Fibroblast of the aortic adventitia (primary cell): ENCODE measurements at regions not wholly inside any gene's neighbourhood (a gene's known extent, or its start where the extent isn't known, plus 50 kb on each side); places are given as distances from the start of the nearest gene placed in this dataset.
A peak's percentile ranks its signal among the peaks of the same experiment; 100 is the strongest.

ENCODE experiments used
- DNase-seq: peaks from one replicate; pipeline ENCODE4 v3.0.0-alpha.2; 2010; ENCODE audit warnings: low read depth
- H3K4me3 ChIP-seq: 2 replicates; pipeline ENCODE4 v1.5.1; 2011; ENCODE audit warnings: low read depth, mild to moderate bottlenecking, control low read depth, low read length, moderate library complexity
- TF ChIP-seq, protein P1 (sequence below): IDR thresholded peaks from 2 replicates; pipeline ENCODE4 v1.5.1; 2011; ENCODE audit warnings: mild to moderate bottlenecking, low read length, control low read depth, inconsistent platforms; ENCODE audit not compliant: insufficient read depth

DNA sequence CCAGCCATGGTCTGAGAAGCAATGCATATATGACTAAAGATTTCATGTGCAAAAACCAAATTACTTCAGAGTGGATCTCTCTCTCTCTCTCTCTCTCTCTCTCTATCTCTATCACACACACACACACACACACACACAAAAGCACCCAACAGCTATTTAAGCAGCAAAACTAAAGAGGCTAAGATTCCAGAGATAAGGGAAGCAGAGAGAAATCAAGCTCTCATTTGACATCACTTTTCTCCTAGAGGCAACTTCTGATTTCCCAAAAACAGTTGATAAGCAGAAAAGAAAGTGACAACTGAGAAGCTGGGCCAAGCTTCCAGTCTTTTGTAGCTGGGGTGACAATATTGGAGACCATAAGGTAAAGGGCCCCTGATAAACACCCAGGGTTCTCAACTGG is 526.0 kb upstream of the NR2F2 start:
- TF ChIP-seq, protein P1, sequence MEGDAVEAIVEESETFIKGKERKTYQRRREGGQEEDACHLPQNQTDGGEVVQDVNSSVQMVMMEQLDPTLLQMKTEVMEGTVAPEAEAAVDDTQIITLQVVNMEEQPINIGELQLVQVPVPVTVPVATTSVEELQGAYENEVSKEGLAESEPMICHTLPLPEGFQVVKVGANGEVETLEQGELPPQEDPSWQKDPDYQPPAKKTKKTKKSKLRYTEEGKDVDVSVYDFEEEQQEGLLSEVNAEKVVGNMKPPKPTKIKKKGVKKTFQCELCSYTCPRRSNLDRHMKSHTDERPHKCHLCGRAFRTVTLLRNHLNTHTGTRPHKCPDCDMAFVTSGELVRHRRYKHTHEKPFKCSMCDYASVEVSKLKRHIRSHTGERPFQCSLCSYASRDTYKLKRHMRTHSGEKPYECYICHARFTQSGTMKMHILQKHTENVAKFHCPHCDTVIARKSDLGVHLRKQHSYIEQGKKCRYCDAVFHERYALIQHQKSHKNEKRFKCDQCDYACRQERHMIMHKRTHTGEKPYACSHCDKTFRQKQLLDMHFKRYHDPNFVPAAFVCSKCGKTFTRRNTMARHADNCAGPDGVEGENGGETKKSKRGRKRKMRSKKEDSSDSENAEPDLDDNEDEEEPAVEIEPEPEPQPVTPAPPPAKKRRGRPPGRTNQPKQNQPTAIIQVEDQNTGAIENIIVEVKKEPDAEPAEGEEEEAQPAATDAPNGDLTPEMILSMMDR, result no peak
- no peak overlapping the region for H3K4me3 ChIP-seq
- DNase-seq, result no peak

DNA sequence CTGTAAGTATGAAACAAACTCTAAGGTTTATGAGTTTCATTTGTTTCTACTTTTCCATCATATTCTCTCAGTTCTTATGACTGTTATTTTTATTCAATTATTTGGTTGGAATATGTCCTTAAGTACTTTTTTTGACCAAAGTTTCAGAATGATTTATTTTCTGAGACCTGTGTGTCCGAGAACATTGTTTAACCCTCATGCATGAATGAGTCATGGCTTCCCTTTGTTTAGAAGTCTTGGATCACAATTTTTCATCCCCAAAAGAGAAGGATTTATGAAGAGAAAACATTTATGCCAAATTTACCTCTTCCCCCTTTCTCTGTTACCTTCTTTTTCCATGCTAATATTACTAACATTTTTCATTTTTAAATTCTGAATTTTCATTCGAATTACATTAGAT is 518.0 kb upstream of the NR2F2 start:
- TF ChIP-seq, protein P1, result no peak
- peak; percentile 68 for DNase-seq
- H3K4me3 ChIP-seq, result no peak overlapping the region

DNA sequence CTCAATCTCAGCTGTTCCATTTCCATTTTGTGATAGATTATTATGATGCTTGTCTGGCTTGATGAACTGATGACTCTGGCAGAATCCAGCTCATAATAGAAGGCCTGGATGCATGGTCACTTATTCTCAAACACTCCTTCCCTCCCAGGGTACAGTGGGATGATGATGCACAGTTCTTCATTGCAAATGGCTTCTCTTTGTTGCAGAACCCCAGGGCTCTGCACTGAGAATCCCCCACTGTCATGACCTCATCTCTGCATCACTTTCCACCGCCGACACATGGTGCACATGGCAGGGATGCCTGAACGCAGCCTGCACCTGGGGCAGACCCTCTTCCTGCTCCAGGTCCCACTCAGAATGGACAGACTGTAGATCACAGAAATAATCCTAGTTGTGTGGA is 515.6 kb upstream of the NR2F2 start:
- H3K4me3 ChIP-seq, result no peak overlapping the region
- TF ChIP-seq, protein P1, result no peak

DNA sequence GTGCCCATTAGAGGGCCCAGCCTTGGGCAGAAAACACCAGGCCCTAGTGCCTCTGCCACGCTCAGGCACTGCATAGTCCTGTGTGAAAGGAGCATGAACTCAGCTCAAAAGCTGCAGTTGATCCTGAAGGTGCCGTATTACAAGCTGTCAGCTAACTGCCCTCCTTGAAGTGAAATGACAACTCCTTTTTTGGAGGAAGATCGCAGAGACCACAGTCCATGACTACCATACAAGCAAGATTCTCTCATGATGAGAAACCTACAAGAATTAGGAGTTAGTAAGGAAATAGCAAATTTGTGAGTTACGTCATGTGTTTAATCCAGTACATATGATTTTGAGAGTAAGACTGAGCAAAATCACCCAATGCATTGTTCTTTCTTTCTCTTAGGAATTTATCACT is 513.9 kb upstream of the NR2F2 start:
- H3K4me3 ChIP-seq, result no peak overlapping the region
- DNase-seq, result no peak
- TF ChIP-seq, protein P1, result no peak

More for the DNA sequence above, 515.6 kb upstream of the NR2F2 start:
- DNase-seq, result no peak

DNA sequence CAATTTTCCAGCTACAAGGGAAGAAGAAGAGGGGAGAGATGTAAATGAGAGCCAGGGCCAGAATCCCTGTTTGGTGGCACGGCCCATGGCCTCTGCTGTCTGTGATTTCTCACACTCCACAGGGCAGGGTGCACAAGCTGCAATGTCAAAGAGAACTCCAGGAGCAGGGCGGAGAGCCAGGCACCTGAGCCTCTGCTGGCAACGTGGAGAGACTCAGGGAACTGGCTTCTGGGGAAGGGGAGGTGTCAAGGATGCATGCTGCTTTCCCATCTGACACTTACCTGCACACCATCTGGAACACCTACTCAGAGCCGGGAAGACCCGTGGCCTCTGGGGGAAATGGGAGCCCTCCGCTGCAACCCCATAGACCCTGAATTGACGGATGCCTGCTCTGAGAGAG is 507.5 kb upstream of the NR2F2 start:
- no peak overlapping the region for H3K4me3 ChIP-seq
- no peak for DNase-seq
- TF ChIP-seq, protein P1, result no peak

DNA sequence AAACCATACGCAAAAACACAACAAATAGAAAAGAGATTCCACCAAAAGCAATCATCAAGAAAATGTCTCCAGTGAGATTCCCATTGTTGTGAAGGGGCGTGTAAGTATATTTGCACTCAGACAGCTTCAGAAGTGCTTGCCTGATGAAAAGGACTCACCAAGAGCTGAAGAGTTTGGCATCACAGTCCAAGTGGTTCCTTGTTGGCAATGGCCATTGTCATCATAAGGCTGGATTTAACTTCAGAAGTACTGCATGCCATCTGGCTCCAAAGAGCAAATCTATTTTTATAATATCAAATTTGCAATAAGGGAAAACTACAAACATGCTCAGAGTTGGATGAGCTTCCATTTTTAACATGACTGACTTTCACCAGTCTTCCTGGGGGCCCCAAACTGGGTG is 505.3 kb upstream of the NR2F2 start:
- no peak for DNase-seq
- no peak overlapping the region for H3K4me3 ChIP-seq
- TF ChIP-seq, protein P1, result no peak

DNA sequence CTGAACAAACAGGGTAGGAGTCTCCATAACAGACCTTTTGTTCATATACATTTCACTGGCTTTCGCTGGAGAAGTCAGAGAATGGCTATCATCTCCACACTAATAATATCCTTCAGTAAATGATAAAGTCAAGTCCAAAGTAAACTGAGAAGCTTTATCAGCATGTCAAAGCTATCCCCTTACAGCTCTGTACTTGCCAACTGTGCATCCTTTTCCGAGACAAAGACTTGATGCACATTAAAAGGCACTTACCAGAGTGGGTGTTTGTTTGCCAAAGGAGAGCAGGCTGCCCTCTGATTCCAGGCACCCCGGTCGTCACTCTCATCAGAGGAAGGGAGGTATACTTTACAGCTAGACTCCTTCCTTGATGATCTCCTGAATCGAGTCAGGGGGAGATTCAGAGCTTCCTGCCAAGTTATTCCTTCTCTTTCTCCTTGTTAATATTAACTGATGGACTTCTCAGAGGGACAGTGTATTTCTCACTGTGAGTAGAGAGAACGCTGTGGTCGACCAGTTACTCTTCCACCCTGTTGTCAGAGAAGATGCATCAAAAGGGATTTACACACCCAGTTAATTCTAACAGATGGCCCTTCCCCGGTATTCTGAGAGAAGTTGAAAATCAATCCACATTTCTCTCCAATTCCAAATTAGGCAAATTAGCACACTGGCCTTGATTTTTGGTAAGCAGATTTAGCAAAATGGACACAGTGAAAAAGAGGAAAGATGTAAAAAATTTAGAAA is 504.7 kb upstream of the NR2F2 start:
- H3K4me3 ChIP-seq, result no peak overlapping the region
- TF ChIP-seq, protein P1, result no peak
- DNase-seq, result no peak
